ENCODE measurements at regions not wholly inside any gene's neighbourhood (a gene's known extent, or its start where the extent isn't known, plus 50 kb on each side); places are given as distances from the start of the nearest gene placed in this dataset.

- Histone ChIP-seq H3K4me2 (ENCODE audit: insufficient read depth, low read length) (no peak overlapping the region), H3K4me1 (ENCODE audit: insufficient read depth, low read length) (peaks cover 54% of the 10 kb centered on the region), H3K27ac (ENCODE audit: low read depth, low read length) (peak overlapping the region; percentile 94), H3K27me3 (ENCODE audit: insufficient read depth, low read length) (no peaks in the 10 kb centered on the region), H3K4me3 (ENCODE audit: insufficient read depth, low read length) (no peak overlapping the region), H3K9me3 (ENCODE audit: low read depth, low read length) (no peaks in the 10 kb centered on the region), H3K79me2 (ENCODE audit: insufficient read depth, low read length) (no peaks in the 10 kb centered on the region), H4K20me1 (ENCODE audit: insufficient read depth, low read length) (no peaks in the 10 kb centered on the region), H3K36me3 (ENCODE audit: insufficient read depth, low read length) (no peaks in the 10 kb centered on the region), H2AFZ (ENCODE audit: low read length) (peak overlapping the region; percentile 54)
- no peak for DNase-seq (ENCODE audit: insufficient read length, low spot score, missing footprints)
- TF ChIP-seq CTCF (IDR thresholded peaks at IDR 0.05; ENCODE audit: extremely low read depth, low read depth, low read length) = no peak
These were observed 143.3 kb downstream of the ZFP36L2 start for GRCh38 chr2:43082903-43083677.

DNA sequence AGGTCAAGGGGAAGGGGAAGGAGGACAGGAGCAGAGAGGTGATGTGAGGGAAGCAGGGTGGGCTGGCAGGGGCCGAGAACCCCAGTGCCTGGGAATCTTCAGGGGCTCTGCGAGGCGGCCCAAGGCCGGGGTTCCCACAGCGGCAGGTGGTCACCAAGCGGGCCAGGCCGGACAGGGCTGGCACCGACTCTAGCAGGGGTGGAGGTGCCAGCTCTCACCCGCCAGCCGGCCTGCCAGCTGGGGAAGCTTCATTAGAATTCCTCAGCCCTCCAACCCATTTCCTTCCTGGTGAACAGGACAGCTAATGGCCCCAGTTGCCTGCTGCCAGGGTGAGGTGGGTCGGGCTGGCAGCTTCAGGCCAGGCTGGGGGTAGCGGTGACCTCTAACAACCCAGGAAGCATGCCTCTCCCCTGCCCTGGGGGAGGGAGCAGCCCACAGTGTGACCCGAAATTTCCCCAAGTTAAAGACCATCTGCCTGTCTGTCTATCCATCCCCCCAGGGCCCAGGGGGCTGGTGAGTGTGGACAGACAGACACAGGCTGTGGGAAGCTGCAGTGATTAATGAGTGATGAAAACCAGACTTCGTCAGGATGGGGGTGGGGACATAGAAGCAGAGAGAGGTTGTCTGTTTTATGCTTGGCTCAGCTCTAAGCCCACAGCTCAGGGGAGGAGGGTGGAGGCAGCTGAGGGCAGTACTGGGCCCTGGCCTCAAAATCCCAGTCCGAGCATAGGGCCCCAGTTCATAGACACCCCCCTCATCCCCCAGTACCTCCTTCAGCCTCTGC is 144.1 kb downstream of the ZFP36L2 start:
- no peaks in the 10 kb centered on the region for H3K9me3 ChIP-seq (ENCODE audit: low read depth, low read length)
- peaks cover 53% of the 10 kb centered on the region for H3K4me1 ChIP-seq (ENCODE audit: insufficient read depth, low read length)
- H3K36me3 ChIP-seq (ENCODE audit: insufficient read depth, low read length) = no peaks in the 10 kb centered on the region
- no peaks in the 10 kb centered on the region for H3K27me3 ChIP-seq (ENCODE audit: insufficient read depth, low read length)
- TF ChIP-seq CTCF (IDR thresholded peaks at IDR 0.05; ENCODE audit: extremely low read depth, low read depth, low read length) = no peak
- no peak overlapping the region for H3K4me2 ChIP-seq (ENCODE audit: insufficient read depth, low read length)
- no peaks in the 10 kb centered on the region for H4K20me1 ChIP-seq (ENCODE audit: insufficient read depth, low read length)
- no peak overlapping the region for H3K4me3 ChIP-seq (ENCODE audit: insufficient read depth, low read length)
- DNase-seq (ENCODE audit: insufficient read length, low spot score, missing footprints) = peak; percentile 95
- peak overlapping the region; percentile 54 for H2AFZ ChIP-seq (ENCODE audit: low read length)
- peak overlapping the region; percentile 94 for H3K27ac ChIP-seq (ENCODE audit: low read depth, low read length)
- no peaks in the 10 kb centered on the region for H3K79me2 ChIP-seq (ENCODE audit: insufficient read depth, low read length)

- no peak for TF ChIP-seq CTCF (IDR thresholded peaks at IDR 0.05; ENCODE audit: extremely low read depth, low read depth, low read length)
- DNase-seq (ENCODE audit: insufficient read length, low spot score, missing footprints) = peak; percentile 61
- Histone ChIP-seq H3K4me3 (ENCODE audit: insufficient read depth, low read length) (no peak overlapping the region), H3K9me3 (ENCODE audit: low read depth, low read length) (no peaks in the 10 kb centered on the region), H4K20me1 (ENCODE audit: insufficient read depth, low read length) (no peaks in the 10 kb centered on the region), H2AFZ (ENCODE audit: low read length) (no peak overlapping the region), H3K27me3 (ENCODE audit: insufficient read depth, low read length) (no peaks in the 10 kb centered on the region), H3K36me3 (ENCODE audit: insufficient read depth, low read length) (no peaks in the 10 kb centered on the region), H3K4me2 (ENCODE audit: insufficient read depth, low read length) (no peak overlapping the region), H3K27ac (ENCODE audit: low read depth, low read length) (peak overlapping the region; percentile 26), H3K4me1 (ENCODE audit: insufficient read depth, low read length) (peaks cover 54% of the 10 kb centered on the region), H3K79me2 (ENCODE audit: insufficient read depth, low read length) (no peaks in the 10 kb centered on the region)
These were observed 145.2 kb downstream of the ZFP36L2 start for GRCh38 chr2:43081131-43081765.

All from osteoblast (primary cell).